ENCODE measurements at regions not wholly inside any gene's neighbourhood (a gene's known extent, or its start where the extent isn't known, plus 50 kb on each side); places are given as distances from the start of the nearest gene placed in this dataset.

GRCh38 chr6:1123386-1124375, 188.2 kb upstream of the FOXQ1 start:
- no peak for DNase-seq
- TF ChIP-seq GATA1 (IDR thresholded peaks at IDR 0.05; ENCODE audit: low read depth, low read length), result no peak
- TF ChIP-seq POLR2A (IDR thresholded peaks at IDR 0.05; ENCODE audit: low read length), result no peak

DNA sequence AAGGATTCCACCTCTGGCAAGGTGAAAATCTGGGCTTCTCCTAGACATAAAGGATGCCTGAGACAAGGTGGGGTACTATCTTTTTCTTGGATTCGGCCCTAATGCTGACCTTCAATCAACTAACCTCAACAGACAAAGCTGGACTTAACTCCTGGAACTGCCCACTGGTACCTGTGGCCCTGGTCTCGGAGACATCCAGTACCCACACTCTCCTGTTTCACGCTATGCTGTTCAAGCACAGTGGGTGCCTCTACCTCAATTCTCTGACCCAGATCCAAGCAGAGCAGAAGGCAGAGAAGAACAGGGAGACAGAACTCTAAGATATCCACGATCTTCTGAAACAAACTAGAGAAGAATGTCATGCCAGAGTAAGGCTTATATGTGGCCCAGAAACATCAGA, 189.8 kb upstream of the FOXQ1 start:
- TF ChIP-seq POLR2A (IDR thresholded peaks at IDR 0.05; ENCODE audit: low read length) (no peak), GATA1 (IDR thresholded peaks at IDR 0.05; ENCODE audit: low read depth, low read length) (no peak)

DNA sequence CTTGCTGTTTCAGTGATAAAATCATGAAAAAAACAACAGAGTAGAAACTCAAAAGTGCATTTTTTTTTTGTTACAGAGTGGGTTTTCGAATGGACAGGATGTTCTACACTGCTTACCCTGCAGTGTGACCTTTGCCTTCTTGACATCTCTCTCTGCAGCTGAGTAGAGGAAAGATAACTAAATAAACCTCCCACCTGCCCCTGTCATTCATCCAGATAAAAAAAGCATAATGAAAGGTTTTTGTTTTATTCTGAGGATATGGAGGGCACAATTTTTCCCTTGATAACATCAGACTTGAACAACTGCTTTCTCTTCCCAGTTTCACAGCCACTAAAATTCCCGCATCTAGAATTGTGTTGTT, 193.6 kb upstream of the FOXQ1 start:
- DNase-seq, result no peak
- TF ChIP-seq GATA1 (IDR thresholded peaks at IDR 0.05; ENCODE audit: low read depth, low read length) (no peak), POLR2A (IDR thresholded peaks at IDR 0.05; ENCODE audit: low read length) (no peak)

More for the DNA sequence above, 189.8 kb upstream of the FOXQ1 start:
- DNase-seq, result no peak

- DNase-seq, result no peak
- TF ChIP-seq POLR2A (IDR thresholded peaks at IDR 0.05; ENCODE audit: low read length), result no peak
- TF ChIP-seq GATA1 (IDR thresholded peaks at IDR 0.05; ENCODE audit: low read depth, low read length), result no peak
Measured at GRCh38 chr6:1117530-1118286, 194.2 kb upstream of the FOXQ1 start.

GRCh38 chr6:1116149-1116548, 195.7 kb upstream of the FOXQ1 start:
- no peak for DNase-seq
- TF ChIP-seq GATA1 (IDR thresholded peaks at IDR 0.05; ENCODE audit: low read depth, low read length) (no peak), POLR2A (IDR thresholded peaks at IDR 0.05; ENCODE audit: low read length) (no peak)

- no peak for DNase-seq
- TF ChIP-seq POLR2A (IDR thresholded peaks at IDR 0.05; ENCODE audit: low read length), result no peak
- no peak for TF ChIP-seq GATA1 (IDR thresholded peaks at IDR 0.05; ENCODE audit: low read depth, low read length)
Measured at GRCh38 chr6:1113916-1114540, 197.9 kb upstream of the FOXQ1 start.

GRCh38 chr6:1111361-1111760, 200.5 kb upstream of the FOXQ1 start:
- DNase-seq, result no peak

DNA sequence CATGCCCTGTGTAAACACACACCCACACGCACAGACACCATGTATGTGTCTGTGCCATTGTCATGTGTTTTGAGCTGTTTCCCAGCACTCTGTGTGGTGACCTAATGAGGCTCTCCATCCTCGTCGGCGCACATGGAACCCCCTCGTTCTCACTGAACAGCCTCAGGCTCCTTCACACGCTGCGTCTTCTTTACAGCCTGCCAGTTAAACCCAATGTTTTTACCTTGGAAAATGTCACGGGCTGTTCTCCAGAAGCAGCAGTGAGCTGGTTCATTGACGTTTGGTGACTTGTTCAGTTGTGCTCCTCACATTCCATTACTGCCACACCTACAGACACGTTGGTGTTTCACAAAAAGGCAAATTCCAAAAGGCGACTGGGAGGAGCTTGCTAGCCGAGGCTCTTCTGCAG, 201.0 kb upstream of the FOXQ1 start:
- DNase-seq, result no peak
- TF ChIP-seq POLR2A (IDR thresholded peaks at IDR 0.05; ENCODE audit: low read length) (no peak), GATA1 (IDR thresholded peaks at IDR 0.05; ENCODE audit: low read depth, low read length) (no peak)

More at GRCh38 chr6:1111361-1111760, 200.5 kb upstream of the FOXQ1 start:
- no peak for TF ChIP-seq POLR2A (IDR thresholded peaks at IDR 0.05; ENCODE audit: low read length)
- no peak for TF ChIP-seq GATA1 (IDR thresholded peaks at IDR 0.05; ENCODE audit: low read depth, low read length)

- TF ChIP-seq POLR2A (IDR thresholded peaks at IDR 0.05; ENCODE audit: low read length) (no peak), GATA1 (IDR thresholded peaks at IDR 0.05; ENCODE audit: low read depth, low read length) (no peak)
Measured at GRCh38 chr6:1110164-1110563, 201.7 kb upstream of the FOXQ1 start.

DNA sequence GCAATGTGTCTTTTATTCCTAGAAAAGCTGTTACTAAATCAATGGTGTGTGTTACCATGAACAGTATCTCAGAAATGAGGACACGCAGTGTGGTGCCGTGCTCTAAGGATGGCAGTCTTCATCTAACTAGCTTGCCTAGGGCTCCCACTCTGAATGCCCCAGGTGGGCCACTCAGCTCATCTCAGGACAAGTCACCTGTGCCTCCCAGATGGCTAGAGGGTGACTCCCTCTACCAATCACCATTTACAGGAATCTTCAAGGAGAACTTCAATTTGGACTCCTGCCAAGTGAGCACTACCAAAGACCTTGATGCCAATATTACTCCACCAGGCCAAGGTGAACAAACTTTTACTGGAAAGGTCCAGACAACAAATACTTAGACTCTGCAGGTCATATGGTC, 202.8 kb upstream of the FOXQ1 start:
- no peak for DNase-seq
- TF ChIP-seq POLR2A (IDR thresholded peaks at IDR 0.05; ENCODE audit: low read length), result no peak
- TF ChIP-seq GATA1 (IDR thresholded peaks at IDR 0.05; ENCODE audit: low read depth, low read length), result no peak

More at GRCh38 chr6:1110164-1110563, 201.7 kb upstream of the FOXQ1 start:
- no peak for DNase-seq

- no peak for TF ChIP-seq GATA1 (IDR thresholded peaks at IDR 0.05; ENCODE audit: low read depth, low read length)
- no peak for TF ChIP-seq POLR2A (IDR thresholded peaks at IDR 0.05; ENCODE audit: low read length)
- no peak for DNase-seq
Measured at GRCh38 chr6:1108198-1108597, 203.7 kb upstream of the FOXQ1 start.

DNA sequence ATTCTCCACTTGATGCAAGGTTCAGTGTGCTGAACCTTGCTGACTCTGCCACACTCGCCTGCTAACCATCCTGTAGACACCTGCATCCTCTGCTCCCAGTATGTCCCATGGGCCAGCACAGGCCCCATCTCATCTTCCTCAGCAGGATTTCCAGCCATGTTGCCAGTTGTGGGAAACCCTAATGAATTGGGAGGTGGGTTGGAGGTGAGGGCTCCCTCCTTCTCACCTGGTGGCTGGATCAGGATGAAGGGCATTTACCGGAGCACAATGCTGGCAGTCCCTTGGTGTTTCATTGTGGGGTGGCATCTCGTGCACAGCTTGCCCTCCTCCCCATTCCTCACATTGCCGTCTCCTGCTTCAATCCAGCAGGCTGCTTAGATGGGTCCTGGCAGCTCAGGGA, 204.3 kb upstream of the FOXQ1 start:
- TF ChIP-seq GATA1 (IDR thresholded peaks at IDR 0.05; ENCODE audit: low read depth, low read length), result no peak
- TF ChIP-seq POLR2A (IDR thresholded peaks at IDR 0.05; ENCODE audit: low read length), result no peak
- DNase-seq, result no peak

GRCh38 chr6:1105833-1106400, 206.0 kb upstream of the FOXQ1 start:
- no peak for DNase-seq
- TF ChIP-seq POLR2A (IDR thresholded peaks at IDR 0.05; ENCODE audit: low read length) (no peak), GATA1 (IDR thresholded peaks at IDR 0.05; ENCODE audit: low read depth, low read length) (no peak)
